NCI-H2196 treated with DMSO at 0.1 percent for 48 hours (cell line): ENCODE measurements at regions not wholly inside any gene's neighbourhood (a gene's known extent, or its start where the extent isn't known, plus 50 kb on each side); places are given as distances from the start of the nearest gene placed in this dataset.
"Not testable (repeated sequence)": the region's sequence is repeated elsewhere in the genome, so short reads cannot be mapped to it uniquely, and the experiment has no call there.

Experiments used
- DNase-seq: peaks from one replicate; lab custom pipeline; 2025; ENCODE audit not compliant: unreplicated experiment; lab: John Stamatoyannopoulos, UW

DNA sequence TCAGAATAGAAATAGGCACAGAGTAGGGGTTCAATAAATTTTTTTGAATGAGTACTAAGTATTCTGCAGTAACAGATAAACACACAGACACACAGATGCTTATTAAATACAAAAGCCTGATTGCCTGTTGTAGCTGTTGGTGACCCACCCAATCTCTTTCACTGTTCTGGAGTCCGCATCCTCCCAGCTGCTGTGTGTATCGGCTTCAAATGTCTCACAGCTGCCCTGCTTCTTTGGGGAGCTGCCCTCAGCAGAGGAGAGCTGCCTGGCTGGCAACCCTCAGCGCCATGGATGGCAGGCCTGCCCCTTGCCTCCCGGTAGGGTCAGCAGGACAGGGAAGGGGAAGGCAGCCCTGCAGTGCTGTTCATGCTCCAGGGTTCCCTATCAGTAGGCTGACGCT lies 50.5 kb upstream of the PRNP start:
- no peak for DNase-seq

DNA sequence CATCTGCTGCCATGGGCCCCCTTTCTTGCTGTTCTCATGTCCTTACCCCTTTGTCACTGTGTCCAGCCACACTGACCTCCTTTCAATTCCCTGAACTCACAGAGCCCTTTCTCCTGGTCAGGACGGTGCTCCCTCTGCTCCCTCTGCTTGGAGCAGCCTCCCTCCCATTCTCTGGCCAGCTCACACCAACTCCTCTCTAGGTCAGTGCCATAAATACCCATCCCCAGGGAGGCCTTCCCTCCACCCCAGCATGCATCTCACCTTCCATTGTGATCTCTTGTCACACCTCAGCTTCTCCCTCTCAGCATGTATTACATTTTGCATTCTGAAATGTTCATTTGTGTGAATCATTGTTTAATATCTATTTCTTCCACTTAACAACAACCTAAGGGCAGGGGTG lies 50.9 kb upstream of the PRNP start:
- DNase-seq: no peak

DNA sequence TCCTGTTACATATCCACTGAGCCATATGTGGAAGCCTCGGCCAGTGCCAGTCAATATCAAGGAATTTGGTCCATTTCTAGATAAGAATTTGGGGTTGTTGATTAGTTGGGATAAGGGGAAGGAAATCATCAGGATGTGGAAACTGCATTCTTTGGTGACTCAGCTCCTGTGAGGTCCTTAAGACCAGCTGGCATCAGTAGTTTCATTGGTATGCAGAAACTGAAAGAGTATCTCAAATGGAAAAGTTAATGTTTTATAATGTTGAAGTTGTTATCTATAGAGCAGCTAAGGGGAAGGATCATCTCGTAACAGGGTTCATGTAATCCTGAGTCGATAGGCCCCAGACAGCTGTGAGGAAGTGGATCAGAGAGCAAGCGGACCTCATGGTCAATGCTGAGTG lies 52.5 kb upstream of the PRNP start:
- no peak for DNase-seq

DNA sequence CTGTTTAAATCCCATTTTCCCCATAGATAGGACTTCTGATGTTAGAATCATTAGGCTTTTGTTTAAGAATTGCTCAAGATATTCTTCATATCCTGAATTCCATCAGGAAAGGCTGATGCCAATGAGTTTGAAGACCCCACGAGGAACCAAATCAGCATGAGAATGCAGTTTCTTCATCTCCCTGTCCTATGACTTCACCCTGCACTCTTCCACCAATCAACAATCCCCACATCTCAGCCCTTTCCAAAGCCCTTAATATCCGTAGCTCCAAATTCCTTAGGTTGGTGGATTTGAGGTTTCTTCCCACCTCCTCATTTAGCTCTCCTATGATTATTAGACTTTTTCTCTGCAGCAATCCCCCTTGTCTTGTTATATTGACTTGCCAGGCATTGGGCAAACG lies 52.9 kb upstream of the PRNP start:
- DNase-seq: no peak

DNA sequence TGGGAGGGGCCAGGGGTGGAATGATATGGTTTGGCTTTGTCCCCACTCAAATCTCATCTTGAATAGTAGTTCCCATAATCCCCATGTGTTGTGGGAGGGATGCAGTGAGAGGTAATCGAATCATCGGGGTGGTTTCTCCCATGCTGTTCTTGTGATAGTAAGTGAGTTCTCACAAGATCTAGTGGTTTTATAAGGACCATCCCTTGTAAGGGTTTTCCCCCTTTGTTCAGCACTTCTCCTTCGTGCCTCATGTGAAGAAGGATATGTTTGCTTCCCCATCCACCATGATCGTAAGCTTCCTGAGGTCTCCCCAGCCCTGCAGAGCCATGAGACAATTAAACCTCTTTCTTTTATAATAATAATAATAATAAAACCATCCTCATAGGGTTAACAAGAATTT lies 53.4 kb upstream of the PRNP start:
- DNase-seq: no peak

DNA sequence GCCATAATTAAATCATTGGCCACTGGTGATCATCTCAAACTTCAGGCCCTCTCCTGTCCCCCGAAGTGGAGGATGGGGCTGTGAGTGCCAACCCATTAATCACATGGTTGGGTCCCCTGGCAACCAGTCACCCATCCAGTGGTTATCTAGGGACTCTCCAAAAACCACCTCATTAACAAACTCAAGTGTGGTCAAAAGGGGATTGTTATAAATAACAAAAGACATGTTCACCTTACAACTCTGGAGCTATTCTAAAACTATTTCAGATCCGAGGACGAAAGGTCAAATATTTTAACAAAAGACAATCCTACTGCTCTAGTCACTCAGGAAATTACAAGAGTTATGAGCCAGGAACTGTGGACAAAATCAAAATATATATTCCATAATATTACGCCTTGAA lies 60.0 kb upstream of the PRNP start:
- no peak for DNase-seq

DNA sequence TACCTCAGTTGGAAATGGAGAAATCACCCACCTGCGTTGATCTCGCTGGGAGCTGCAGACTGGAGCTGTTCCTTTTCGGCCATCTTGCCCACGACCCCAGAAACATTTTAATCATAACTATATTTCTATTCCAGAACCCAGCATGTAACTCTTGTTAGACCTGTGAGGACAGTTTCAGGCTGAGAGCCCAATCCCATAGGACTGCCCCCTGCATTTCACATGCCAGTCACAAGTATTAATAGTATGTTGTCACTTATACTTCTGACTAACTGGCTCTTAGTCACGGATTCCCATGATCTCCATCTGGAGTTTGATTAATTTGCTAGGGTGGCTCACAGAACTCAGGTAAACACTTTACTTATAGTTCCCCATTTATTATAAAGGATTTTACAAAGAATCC lies 60.6 kb upstream of the PRNP start:
- no peak for DNase-seq

DNA sequence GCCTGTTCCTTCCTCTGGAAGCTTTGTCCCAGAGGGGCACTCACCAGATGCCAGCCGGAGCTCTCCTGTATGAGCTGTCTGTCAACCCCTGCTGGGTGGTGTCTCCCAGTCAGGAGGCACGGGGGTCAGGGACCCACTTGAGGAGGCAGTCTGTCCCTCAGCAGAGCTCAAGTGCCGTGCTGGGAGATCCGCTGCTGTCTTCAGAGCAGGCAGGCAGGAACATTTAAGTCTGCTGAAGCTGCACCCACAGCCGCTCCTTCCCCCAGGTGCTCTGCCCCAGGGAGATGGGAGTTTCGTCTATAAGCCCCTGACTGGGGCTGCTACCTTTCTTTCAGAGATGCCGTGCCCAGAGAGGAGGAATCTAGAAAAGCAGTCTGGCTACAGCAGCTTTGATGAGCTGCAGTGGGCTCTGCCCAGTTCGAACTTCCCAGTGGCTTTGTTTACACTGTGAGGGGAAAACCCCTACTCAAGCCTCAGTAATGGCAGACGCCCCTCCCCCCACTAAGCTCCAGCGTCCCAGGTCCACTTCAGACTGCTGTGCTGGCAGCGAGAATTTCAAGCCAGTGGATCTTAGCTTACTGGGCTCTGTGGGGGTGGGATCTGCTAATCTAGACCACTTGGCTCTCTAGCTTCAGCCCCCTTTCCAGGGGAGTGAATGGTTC lies 61.5 kb upstream of the PRNP start:
- DNase-seq: not testable (repeated sequence)

DNA sequence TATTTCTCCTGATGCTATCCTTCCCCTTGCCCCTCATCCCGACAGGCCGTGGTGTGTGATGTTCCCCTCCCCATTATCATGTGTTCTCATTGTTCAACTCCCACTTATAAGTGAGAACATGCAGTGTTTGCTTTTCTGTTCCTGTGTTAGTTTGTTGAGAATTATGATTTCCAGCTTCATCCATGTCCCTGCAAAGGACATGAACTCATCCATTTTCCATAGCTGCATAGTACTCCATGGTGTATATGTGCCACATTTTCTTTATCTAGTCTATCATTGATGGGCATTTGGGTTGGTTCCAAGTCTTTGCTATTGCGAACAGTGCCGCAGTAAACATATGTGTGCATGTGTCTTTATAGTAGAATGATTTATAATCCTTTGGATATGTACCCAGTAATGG lies 67.1 kb upstream of the PRNP start:
- DNase-seq: not testable (repeated sequence)

DNA sequence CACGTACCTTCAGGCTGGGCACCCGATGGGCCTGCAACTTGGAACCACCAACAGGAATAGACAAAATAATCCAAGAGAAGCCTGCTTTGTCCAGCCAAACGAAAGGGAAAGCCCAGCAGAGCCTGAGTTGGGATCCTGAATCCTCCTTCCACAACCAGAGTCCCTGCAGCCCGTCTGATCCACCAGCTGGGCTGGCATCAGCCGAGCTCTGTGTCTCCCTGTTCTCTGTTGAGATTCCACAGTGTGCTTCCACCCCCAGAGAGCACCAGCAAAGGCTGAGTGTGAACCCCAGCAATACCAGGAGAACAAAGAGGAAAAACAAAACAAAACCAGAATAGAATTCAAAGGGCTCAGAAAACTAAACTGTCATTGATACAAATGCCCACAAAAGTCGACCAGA lies 68.8 kb upstream of the PRNP start:
- no peak for DNase-seq

DNA sequence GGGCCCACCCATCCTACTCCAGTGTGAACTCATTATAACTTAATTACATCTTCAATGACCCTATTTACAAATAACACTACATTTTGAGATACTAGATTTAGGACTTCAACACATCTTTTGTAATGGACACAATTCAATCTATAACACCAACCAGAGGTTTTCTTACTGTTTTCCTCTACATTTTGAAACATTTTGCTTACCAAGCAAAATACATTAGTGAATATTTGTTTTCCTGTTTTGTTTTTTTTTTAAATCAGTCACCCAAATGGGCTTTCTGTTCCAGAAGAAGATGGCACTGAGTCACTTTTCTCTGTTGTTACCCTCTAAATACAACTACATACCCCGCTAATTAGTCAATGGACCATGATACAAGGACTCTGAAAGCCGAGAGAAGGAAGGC lies 69.2 kb upstream of the PRNP start:
- DNase-seq: no peak

DNA sequence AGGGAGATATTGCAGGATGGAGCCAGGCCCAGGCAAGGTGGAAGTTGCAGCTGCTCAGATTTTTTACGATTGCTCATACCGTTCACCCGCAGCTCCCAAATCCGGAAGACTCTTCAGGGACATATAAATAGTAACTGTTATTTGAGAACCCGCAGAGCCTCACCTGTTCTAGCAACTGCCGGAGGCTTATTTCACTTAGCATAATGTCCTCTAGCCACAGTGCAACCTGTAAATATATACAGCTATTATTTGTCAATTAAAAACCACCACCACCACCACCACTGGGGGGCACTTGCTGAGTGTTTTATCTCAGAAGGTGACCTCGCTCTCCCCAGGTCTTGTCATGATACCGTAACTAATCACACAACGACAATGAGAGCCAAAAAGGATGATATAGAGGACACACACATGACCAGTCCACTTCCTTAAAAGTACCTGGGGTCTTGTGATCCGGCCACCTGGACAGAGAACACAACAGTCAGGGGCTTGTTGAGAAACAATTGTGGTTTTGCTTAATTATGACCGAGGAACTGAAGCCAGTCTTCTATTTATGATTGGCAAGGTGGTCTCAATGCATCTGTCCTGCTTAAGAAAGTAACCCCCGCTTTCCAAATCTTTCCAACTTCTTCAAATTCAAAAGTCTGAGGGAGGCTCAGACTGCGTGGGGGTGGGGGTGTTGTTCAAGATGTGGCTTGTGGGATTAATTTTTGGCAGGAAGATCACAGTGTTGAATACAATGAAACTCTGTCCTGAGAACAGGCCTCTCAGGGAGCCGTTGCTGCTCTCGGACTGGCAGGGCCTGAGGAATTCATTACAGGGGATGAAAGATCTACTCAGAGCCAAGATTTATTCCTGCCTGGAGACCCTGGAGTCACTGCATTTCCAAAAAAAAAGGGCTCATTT lies 72.3 kb upstream of the PRNP start:
- peak; percentile 69 for DNase-seq

DNA sequence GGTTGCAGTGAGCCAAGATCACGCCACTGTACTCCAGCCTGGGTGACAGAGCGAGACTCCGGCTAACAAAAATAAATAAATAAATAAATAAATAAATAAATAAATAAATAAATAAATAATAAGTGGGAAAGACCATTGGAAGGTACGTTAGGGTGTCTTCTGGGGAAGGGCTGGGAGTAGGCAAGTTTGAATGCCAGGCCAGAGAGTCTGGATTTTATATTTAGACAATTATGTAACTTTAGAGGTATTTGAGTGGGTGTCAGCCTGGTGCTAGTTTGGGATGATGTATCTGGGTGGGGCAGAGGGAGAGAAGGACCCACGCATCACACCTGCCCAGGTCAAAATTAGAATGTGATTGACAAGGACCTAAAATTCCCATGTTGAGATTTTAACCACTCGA lies 73.1 kb upstream of the PRNP start:
- DNase-seq: no peak

DNA sequence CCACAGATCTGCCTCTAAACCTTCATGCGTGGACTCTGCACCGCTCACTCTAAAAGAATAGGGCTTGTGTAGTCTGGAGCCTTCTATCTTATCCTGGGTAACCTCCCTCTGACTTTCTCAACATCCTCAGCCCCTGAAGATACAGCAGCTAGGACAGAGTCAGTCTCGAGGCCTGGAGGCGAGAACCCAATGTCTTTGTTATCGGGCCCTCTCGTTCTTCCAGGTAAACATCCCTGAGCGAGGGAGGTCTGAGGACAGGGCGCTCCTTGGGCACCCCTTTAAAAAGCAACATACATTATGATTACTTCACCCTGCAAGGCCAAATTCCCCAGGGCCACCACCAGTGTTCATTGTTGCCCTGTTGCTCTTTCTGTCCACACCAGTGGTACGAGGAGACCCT lies 75.4 kb upstream of the PRNP start:
- DNase-seq: no peak

DNA sequence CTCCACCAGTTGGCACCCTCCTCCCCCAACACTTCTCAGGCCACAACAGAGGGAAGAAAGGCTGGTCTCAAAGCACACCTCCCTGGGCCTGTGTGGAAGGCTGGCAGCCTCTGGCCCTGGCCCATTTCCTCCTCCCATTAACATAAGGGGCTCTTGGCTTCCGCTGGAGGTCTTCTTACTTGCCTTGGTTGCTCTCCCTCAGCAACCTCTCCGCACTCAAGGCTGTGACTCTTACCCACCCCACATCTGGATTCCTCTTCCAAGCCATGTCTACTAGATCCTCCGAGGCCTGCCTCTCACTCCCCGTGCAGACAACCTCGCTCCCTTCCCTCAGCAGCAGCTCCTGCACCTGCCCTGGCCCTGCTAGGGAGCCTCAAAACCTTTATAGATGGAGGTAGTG lies 76.7 kb upstream of the PRNP start:
- DNase-seq: no peak

DNA sequence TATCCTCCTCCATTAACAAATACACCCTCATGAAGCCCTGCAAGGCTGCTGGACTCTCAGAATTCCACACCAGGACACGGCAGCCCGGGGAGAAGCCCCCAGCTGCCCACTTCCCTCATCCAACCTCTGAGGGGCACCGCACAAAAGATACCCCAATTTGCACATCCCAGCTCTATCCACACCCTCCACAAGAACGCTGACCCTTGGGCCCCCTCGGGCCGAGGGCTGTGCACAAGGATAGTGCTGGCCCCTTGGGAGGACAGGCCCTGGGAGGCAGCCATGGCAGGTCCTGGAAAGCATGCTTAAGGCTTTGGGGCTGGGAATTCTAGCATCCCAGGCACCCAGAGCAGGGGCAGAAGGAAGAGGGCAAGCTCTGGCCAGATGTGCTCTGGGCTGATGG lies 77.4 kb upstream of the PRNP start:
- DNase-seq: no peak

DNA sequence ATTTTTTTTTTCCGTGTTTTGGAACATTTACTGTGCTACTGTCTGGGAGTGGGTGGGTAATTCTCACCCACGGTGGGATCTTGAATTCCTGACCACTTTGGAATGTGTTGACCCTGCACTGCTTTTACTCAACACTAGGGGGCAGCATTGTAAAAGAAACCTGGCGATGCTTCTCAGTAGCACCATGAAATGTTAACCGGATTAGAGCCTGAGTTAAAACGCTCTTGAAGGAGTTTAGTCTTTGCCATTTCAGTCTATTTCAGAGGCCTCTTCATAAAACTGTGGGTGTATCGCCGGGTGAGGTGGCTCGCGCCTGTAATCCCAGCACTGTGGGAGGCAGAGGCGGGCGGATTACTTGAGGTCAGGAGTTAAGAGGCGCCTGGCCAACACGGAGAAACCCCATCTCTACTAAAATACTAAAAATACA lies 79.0 kb upstream of the PRNP start:
- DNase-seq: peak; percentile 53

DNA sequence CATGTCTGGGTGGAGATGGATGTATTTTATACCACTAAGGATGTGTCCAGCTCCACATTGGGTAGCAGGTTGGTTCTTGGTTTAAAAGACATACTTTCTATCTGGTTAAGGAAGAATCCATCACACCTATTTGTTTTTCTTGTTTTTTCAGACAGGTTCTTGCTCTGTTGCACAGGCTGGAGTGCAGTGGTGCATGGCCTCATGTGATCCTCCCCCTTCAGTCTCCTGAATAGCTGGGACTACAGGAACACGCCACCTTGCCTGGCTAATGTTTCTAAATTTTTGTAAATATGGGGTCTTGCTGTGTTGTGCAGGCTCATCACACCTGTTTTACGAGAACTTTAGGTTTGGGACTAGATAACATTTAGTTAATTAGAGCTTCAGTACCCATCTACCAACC lies 80.2 kb upstream of the PRNP start:
- DNase-seq: no peak

DNA sequence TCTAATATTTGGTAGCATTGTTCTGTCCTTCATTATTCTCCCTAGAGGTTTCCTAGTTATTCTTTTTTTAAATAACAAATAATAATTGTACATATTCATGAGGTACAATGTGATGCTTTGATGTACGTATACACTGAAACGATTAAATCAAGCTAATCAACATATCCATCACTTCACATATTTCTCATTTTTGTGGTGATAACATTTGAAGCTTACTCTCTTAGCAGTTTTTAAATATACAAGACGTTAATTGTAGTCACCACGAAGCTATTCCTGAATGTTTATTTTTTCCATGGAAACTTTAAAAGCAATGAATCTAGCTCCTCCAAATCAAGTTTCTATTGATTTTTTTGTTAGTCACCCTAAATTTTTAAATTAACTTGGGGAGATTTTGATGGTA lies 81.1 kb upstream of the PRNP start:
- DNase-seq: no peak

DNA sequence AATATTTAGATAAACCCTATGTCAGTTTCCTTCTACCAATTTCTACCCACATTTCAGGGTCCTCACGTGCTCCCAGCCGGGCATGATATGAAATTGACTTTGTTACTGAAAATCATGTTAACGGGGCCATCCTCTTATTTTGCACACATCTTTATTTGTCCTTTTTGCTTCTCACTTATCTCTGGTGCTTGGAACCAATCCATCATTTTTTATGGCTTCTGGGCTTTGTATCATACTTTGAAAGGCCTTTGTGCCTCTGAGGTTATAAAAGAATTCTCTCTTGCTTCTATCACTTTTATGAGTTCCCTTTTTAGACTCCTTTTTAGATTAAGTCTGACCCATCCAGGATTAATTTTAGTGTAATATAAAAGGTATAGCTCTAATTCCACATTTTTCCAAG lies 81.7 kb upstream of the PRNP start:
- no peak for DNase-seq

DNA sequence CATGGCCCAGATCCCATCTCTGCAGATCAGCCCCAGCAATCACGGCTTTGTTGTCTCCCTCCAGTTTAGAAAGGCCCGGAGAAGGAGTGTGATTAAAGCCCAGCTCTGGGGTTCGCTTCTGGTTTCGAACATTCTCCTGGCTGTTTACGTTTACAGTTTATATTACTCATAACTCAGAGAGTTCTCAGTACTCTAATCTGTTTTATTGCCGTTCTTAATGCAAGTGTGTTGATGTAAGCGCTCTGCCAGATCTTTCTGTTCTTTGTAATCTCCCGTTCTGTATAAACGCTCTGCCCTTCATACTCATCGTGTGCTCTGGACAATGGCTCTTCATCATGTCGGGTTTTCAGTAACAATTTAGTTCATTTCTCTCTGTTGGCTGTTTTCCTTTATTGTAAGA lies 82.5 kb upstream of the PRNP start:
- DNase-seq: no peak

DNA sequence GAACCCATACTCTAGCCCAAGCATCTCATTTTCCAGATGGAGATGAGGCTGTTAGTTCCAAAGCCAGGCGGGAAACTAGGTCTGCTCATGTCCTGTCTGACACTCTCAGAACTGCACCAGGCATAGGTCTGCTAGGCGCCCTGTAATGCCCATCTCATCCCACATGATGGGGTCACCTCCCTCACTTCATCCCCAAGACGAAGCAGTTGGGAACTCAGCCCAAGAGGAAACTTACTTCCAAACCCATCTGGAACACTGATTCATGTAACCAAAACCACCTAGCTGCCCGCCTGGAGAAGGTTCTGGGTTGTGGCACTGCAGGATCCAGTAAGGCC lies 84.0 kb upstream of the PRNP start:
- no peak for DNase-seq
